Activated T-helper 9 cell treated with anti-CD3 and anti-CD28 coated beads, Interleukin-2, amount 50 U/mL, for 16 hours (primary cell): ENCODE measurements at regions not wholly inside any gene's neighbourhood (a gene's known extent, or its start where the extent isn't known, plus 50 kb on each side); places are given as distances from the start of the nearest gene placed in this dataset.

Source experiments
- DNase-seq: peaks from one replicate; pipeline ENCODE4 v3.0.0-alpha.2; 2020; ENCODE audit warnings: low read depth

- no peak for DNase-seq
Observed at GRCh38 chr3:194069421-194070219, 66.3 kb upstream of the HES1 start.

GRCh38 chr3:194070220-194070633, 65.7 kb upstream of the HES1 start:
- DNase-seq: no peak

DNA sequence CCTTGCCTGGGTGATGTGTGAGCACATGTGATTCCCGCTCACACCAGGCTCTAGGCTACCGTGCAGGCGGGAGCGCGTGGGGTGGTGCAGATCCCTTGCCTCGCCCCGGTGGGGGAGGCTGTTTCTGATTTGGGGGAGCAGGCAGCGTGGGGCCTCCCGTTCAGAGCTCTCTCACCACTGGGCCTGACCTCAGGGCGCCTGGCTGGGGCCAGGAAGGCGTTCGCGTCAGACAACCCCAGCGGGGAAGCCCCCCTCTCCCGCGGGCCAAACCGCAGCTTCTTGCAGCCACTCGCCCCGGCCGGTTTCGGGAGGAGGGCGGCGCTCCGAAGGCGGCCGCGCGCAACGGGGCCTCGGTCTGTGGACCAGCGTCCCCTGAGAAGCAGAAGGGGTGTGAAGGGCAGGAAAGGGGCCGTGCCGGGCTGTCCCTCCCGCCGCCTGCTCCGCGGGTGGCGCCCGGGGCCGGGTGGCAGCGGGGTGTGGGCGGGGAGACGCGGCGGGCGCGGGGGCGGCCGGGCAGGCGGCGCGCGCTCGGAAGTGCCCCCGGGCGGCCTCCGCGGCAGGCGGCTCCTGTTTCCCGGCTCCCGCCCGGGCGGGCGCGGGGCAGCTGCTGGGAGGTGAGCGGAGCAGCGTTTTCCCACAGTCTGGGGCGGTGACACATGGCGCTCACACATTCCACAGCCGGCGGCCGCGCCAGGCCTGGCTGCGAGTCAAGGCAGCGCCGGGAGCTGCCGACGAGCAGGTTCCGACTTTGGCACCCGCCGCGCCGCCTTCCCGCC, 65.1 kb upstream of the HES1 start:
- DNase-seq: peak; percentile 46

DNA sequence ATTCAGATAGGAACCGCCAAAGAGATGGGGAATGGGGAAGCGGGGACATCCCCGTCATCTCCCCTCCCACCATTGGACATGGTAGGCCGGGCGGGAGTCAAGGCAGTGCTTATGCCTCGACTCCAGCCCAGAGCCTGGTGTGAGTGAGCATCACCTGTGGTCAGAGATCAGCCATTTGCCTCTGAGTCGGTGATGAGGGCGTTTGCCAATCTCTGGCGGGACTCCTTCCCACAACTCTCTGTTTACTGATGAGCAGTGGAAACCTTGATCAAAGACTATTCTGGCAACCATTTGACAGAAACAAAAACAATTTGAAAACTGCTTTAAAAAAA, 63.9 kb upstream of the HES1 start:
- DNase-seq: no peak

DNA sequence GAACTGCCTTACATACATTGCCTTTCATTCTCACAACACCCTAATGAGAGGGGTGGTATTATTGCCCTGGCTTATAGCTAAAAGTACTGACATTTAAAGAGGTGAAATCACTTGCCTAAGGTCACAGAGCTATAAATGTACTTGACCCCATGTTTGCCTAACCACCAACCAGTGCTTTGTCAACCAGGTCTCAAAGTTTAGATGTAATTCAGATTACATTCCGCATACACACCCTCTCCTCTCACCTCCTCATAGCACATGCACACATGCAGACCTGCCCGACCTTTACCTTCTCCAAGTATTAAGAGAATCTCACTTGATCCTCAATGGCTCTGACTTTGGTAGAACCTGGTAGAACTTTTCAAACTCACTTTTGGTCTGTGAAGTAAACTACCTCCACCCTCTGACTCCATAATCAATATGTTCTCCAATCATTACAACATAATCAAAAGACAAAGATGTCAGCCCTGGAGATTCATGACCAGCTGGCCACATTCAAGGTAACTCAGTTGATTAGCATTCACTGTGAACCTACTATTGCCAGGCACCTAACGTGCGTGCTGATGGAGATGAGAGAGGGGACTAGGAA, 63.2 kb upstream of the HES1 start:
- DNase-seq: no peak

- DNase-seq: no peak
Observed at GRCh38 chr3:194073926-194074325, 62.0 kb upstream of the HES1 start.

DNA sequence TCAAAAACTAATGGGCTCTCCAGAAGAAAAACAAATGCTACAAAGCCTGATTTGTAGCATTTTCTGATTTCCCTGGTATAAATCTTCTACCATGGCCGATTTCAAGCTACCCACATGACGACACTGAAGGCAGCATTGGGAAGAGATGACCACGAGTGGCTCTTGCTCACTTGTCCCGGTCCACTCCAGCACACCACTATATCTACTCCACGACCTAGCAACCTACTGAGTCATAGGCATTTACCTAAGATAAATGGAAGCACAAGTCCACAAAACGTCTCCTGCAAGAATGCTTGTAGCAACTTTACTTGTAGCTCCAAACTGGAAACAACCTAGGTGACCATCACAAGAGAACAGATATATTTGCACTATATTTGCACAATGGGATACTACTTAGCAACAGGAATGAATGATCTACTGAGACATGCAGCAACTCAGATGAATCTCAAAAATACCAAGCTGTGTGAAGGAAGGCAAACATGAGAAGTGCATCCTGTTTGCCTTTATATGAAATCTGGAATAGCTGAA, 60.8 kb upstream of the HES1 start:
- DNase-seq: no peak

- no peak for DNase-seq
Observed at GRCh38 chr3:194075802-194076460, 60.0 kb upstream of the HES1 start.

GRCh38 chr3:194076475-194076874, 59.5 kb upstream of the HES1 start:
- DNase-seq: no peak

DNA sequence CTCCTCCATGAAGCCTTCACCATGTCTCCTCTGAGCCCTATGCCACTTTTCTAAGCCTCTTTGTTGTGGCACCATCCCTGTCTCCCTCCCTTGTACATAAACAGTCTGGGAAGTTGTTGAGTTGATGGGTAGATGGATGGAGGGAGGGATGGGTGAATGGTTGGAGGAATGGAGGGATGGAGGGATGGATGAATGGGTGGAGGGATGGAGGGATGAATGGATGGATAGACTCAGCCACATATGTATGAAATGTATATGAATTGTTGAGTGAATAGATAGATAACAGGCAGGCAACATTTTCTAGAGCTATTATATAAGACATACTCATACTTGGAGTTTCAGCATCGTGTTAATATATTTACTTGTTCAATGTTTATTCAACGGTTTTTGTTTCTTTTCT, 58.3 kb upstream of the HES1 start:
- no peak for DNase-seq

DNA sequence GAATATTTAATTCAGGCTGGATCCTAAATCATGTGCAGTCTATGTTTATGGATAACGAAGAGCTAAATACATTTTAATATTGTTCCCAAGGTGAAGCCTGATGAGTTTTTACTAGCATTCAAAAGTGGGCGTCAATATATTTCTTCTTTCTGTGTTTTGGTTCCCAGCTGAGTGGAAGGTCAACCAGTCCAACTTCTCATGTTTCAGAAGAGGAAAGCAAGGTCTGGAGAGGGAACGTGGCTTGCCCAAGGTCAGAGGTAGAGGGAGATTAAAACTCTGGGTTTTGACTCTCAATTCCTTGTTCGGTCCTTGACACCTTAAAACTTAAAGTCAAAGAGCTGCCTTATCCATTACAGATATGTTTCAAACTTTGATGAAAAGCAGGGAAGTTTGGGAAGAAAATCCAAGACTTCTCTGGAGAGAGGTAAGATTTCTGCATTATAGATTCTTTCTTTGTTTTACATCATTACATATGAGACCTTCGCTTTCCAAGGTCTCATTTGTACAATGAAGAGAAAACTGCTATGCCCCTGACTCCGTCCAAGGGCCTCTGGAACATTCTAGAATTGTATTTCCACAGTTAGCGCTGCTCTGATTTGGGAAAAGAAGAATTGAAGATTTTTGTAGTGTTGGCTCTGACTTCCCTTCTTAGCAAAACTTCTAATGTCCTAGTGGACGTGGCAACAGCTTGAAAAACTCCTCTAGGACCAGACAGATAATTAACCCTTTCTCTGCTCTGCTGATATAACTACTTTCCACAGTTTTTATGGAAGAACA, 57.7 kb upstream of the HES1 start:
- no peak for DNase-seq

DNA sequence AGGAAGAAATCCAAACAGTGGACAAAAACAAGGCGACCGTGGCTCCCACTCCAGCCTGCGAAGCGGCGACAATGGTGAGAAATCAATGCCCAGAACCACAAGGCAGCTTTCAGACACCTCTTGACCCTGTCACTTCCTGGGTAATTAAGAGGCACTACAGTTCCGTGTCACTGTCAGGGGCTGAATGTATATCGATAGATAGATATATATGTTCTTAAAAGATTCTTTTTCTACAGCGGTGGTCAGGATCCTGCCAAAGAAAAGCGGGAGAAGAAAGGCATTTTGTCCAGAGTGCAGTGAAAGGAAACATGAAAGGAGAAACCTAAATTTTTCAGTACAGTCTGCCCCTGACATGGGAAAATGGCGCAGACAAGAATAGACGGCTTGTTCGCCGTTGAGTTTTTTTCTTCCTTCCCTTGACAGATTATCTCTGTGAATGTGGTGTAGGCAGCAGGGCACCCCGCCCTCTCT, 56.2 kb upstream of the HES1 start:
- DNase-seq: no peak

DNA sequence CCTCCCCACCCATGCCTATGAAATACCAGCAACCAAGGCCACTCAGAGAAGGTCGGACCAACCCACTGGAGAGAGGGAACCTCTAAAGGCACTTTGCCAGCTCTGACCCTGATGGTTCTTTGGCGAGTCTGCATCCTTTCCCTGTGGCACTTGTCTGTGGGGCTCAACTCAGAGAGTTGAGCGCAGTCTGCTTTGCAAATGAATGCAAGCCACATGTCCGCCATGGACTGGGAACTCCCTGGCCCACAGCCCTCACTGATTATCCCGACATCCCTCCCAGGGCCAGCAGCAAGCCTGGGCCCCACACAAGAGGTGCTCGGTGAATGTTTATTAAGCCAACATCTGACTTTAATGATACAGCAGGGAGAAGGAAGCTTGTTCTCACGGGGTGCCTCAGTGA, 55.5 kb upstream of the HES1 start:
- DNase-seq: no peak

GRCh38 chr3:194080913-194081800, 54.8 kb upstream of the HES1 start:
- DNase-seq: no peak

DNA sequence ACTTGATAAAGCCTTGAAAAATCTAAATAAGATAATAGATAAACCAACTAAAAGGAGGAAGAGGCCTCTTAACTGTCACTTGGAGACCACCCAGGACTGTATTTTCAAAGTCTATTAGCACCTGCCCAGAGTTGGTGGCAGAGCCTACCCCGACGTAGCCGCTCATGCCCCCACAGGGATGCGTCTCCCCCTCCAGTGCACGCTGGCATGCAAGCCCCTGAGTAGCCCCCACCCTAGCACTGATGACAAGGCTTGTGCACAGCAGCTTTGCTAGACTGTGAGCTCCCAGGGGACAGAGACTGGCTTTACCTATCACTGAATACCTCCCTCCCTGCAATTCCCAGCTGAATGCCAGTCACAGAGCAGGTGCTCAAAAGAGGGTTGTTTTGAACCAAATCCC, 54.1 kb upstream of the HES1 start:
- DNase-seq: no peak

GRCh38 chr3:194082743-194083636, 53.0 kb upstream of the HES1 start:
- no peak for DNase-seq

DNA sequence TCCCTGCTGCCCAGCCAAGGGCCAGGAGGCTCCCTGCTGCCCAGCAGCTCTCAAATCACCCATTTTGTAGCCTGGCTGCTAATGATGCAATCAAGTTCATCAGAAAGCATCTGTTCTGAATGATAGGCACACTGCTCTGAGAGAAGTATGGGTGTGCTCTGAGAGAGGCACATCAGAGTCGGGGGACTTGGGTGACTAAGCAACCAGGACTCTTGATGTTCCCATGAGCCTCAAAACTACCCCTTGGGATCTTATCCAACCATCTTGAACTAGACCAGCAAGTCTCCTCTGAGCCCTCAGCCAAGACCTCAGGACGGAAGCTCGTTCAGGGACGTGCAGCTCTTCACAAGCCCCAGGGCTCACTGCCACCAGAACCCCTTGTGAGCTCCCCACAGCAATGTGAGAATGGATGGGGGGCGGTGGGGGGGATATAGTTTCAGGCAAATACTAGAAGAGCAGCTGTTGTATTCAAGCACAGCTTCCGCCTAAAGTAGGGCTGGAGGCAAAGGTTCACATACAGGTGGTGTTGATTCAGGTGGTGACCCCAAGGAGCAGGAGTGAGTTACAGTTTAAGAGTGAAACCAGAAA, 52.2 kb upstream of the HES1 start:
- no peak for DNase-seq

DNA sequence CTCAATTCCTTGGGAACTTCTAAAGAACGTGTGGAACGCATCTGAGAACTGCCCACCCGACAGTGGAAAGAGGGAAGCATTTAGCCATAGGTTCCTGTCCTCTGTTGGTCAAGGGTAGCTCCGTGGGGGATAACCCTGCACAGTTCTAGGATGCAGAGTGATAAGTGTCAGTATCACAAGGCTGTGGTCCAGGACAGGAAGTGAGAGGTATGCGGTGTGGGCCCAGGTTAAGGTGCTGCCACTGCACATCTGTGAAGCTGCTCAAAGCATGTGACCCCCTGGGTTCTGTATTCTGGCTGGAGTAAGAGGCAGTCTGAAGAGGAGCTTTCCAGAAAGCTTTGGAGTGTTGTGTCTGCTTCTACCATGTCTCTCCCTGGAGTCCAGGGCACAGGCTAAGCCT, 51.7 kb upstream of the HES1 start:
- DNase-seq: no peak
